ENCODE measurements at regions not wholly inside any gene's neighbourhood (a gene's known extent, or its start where the extent isn't known, plus 50 kb on each side); places are given as distances from the start of the nearest gene placed in this dataset.
"Not testable (repeated sequence)": the region's sequence is repeated elsewhere in the genome, so short reads cannot be mapped to it uniquely, and the experiment has no call there.

DNA sequence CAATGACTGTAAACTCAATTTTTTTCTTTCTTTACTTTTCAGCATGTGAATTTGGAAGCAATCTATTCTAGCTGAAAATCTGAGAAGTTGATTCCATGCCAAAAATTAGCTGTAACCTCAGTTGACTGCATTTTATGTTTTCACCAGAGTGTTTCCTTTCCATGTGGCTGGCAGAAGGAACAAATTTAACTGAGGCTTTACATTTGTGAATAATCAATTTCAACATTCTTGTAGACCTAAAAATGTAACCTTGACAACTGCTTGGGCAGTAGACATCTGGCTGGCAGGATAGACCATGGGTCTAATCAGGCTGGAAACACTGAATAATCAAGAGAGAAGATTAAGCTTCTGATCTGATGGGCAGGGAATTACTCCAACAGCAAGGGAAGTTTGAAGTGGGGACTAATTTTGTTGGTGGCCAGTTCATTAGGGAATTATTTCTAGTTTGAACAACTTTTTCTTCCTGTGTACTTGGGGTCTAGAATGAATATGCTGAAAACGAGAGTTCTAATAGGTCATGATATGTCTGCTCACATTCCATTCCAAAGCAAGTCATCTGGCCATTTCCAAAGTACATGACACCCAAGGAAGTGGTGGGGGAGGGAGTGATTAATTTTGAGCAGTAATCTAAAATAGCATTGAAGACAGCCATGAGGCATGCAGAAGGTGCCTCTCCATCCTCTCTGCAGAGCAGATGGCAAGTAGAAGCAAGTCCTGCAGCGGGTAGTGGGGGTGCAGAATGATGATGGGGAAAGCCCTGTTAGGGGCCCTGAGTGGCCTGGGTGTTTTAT, 68.2 kb downstream of the ATP23 start:
- Mint-ChIP-seq H3K27ac (no peak overlapping the region), H3K4me3 (no peak overlapping the region), H3K27me3 (peaks cover under 1% of the 10 kb centered on the region), H3K36me3 (no peaks in the 10 kb centered on the region), H3K4me1 (ENCODE audit: unreplicated experiment) (no peaks in the 10 kb centered on the region), H3K9me3 (no peaks in the 10 kb centered on the region)
- TF ChIP-seq, protein P1, sequence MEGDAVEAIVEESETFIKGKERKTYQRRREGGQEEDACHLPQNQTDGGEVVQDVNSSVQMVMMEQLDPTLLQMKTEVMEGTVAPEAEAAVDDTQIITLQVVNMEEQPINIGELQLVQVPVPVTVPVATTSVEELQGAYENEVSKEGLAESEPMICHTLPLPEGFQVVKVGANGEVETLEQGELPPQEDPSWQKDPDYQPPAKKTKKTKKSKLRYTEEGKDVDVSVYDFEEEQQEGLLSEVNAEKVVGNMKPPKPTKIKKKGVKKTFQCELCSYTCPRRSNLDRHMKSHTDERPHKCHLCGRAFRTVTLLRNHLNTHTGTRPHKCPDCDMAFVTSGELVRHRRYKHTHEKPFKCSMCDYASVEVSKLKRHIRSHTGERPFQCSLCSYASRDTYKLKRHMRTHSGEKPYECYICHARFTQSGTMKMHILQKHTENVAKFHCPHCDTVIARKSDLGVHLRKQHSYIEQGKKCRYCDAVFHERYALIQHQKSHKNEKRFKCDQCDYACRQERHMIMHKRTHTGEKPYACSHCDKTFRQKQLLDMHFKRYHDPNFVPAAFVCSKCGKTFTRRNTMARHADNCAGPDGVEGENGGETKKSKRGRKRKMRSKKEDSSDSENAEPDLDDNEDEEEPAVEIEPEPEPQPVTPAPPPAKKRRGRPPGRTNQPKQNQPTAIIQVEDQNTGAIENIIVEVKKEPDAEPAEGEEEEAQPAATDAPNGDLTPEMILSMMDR (conservative IDR thresholded peaks at IDR 0.05): no peak
- no peak for DNase-seq (ENCODE audit: extremely low spot score, unreplicated experiment)

DNA sequence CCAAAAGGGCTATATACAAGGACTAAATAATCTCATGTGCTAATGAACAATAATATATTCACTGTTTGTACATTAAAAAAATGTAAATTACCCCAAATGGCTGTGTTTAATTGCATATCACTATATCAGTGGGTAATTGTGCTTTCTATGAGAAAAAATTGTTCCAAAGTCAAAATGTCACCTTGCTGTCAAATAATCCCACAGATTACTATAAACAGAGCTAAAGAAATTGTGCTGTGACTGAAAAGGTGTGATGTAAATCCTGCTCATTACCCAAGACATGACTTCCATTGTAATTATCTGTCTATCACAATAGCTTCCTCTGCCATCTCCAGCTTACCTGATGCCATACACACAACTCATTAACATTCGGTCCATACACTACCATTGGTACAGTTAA, 70.3 kb downstream of the ATP23 start:
- TF ChIP-seq, protein P1 (conservative IDR thresholded peaks at IDR 0.05): no peak

DNA sequence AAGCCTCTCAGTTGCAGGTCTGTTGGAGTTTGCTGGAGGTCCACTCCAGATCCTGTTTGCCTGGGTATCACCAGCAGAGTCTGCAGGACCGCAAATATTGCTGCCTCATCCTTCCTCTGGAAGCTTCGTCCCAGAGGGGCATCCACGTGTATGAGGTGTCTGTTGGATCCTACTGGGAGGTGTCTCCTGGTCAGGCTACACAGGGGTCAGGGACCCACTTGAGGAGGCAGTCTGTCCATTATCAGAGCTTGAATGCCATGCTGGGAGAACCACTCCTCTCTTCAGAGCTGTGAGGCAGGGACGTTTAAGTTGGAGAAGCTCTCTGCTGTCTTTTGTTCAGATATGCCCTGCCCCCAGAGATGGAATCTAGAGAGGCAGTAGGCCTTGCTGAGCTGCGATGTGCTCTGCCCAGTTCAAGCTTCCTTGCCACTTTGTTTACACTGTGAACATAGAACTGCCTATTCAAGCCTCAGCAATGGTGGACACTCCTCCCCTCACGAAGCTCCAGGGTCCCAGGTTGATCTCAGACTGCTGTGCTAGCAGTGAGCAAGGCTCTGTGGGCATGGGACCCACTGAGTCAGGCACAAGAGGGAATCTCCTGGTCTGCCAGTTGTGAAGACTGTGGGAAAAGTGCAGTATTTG, 81.1 kb downstream of the ATP23 start:
- H3K27ac Mint-ChIP-seq; H3K4me3 Mint-ChIP-seq; H3K9me3 Mint-ChIP-seq; H3K36me3 Mint-ChIP-seq; DNase-seq (ENCODE audit: extremely low spot score, unreplicated experiment); H3K27me3 Mint-ChIP-seq; H3K4me1 Mint-ChIP-seq (ENCODE audit: unreplicated experiment): not testable (repeated sequence)

More for the DNA sequence above, 70.3 kb downstream of the ATP23 start:
- no peaks in the 10 kb centered on the region for H3K27me3 Mint-ChIP-seq
- H3K36me3 Mint-ChIP-seq: no peaks in the 10 kb centered on the region
- H3K9me3 Mint-ChIP-seq: no peaks in the 10 kb centered on the region
- DNase-seq (ENCODE audit: extremely low spot score, unreplicated experiment): no peak
- H3K27ac Mint-ChIP-seq: no peak overlapping the region
- H3K4me1 Mint-ChIP-seq (ENCODE audit: unreplicated experiment): no peaks in the 10 kb centered on the region
- H3K4me3 Mint-ChIP-seq: no peak overlapping the region

GRCh38 chr12:58025431-58025830, 84.1 kb downstream of the ATP23 start:
- no peak for DNase-seq (ENCODE audit: extremely low spot score, unreplicated experiment)
- Mint-ChIP-seq H3K4me1 (ENCODE audit: unreplicated experiment) (no peaks in the 10 kb centered on the region), H3K36me3 (no peaks in the 10 kb centered on the region), H3K4me3 (no peak overlapping the region), H3K9me3 (peaks cover 5% of the 10 kb centered on the region), H3K27me3 (peaks cover 3% of the 10 kb centered on the region), H3K27ac (no peak overlapping the region)
- TF ChIP-seq, protein P1 (conservative IDR thresholded peaks at IDR 0.05): no peak

DNA sequence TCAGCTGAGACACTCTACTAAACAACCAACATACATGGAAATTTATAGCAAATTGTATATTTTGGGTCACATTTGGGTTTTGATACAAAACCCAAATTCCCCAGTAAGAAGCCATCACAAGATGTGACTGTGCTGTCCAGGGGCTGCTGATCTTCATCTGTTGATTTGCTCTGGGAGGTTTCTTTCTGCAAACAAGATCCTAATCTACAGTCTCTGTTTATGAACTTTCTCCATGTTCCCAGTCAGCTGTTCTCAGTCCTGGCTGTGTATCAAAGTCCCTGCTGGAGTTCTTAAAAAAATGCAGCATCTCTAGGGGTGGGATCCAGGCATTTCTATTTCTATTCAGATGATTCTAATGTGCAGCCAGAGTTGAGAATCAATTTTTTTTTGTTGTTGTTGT, 85.1 kb downstream of the ATP23 start:
- H3K27ac Mint-ChIP-seq: no peak overlapping the region
- H3K27me3 Mint-ChIP-seq: peaks cover 2% of the 10 kb centered on the region
- H3K9me3 Mint-ChIP-seq: peaks cover 5% of the 10 kb centered on the region
- H3K4me1 Mint-ChIP-seq (ENCODE audit: unreplicated experiment): no peaks in the 10 kb centered on the region
- TF ChIP-seq, protein P1 (conservative IDR thresholded peaks at IDR 0.05): no peak
- H3K36me3 Mint-ChIP-seq: no peaks in the 10 kb centered on the region
- DNase-seq (ENCODE audit: extremely low spot score, unreplicated experiment): no peak
- H3K4me3 Mint-ChIP-seq: no peak overlapping the region

All from type B pancreatic cell (in vitro differentiated cells).